H9 (cell line): ENCODE measurements at regions not wholly inside any gene's neighbourhood (a gene's known extent, or its start where the extent isn't known, plus 50 kb on each side); places are given as distances from the start of the nearest gene placed in this dataset.

ENCODE experiments used
- DNase-seq: peaks from one replicate; pipeline ENCODE4 v3.0.0-alpha.2; 2017
- H2AFZ ChIP-seq: one replicate; pipeline ENCODE4 v1.6.1; 2013; ENCODE audit warnings: mild to moderate bottlenecking, low read length, control low read depth, moderate library complexity
- H2AK5ac ChIP-seq: 2 replicates; pipeline ENCODE4 v1.6.1; 2013; ENCODE audit warnings: low read length, control low read depth, mixed read lengths; ENCODE audit not compliant: insufficient read length
- H2BK120ac ChIP-seq: one replicate; pipeline ENCODE4 v1.6.1; 2013; ENCODE audit warnings: low read depth, mild to moderate bottlenecking, low read length, control low read depth, inconsistent platforms; ENCODE audit not compliant: poor library complexity, severe bottlenecking
- H2BK12ac ChIP-seq: 2 replicates; pipeline ENCODE4 v1.6.1; 2013; ENCODE audit warnings: low read length, control low read depth, mixed read lengths, low read depth; ENCODE audit not compliant: insufficient read length
- H2BK15ac ChIP-seq: 2 replicates; pipeline ENCODE4 v1.6.1; 2013; ENCODE audit warnings: low read depth, low read length, control low read depth
- H2BK20ac ChIP-seq: one replicate; pipeline ENCODE4 v1.6.1; 2013; ENCODE audit warnings: low read depth, mild to moderate bottlenecking, low read length, control low read depth, inconsistent platforms; ENCODE audit not compliant: poor library complexity, severe bottlenecking
- H2BK5ac ChIP-seq: 2 replicates; pipeline ENCODE4 v1.6.1; 2013; ENCODE audit warnings: low read length, control low read depth, mixed read lengths; ENCODE audit not compliant: insufficient read length
- H3K14ac ChIP-seq: 2 replicates; pipeline ENCODE4 v1.6.1; 2013; ENCODE audit warnings: low read length, control low read depth; ENCODE audit not compliant: insufficient read depth
- H3K18ac ChIP-seq: 2 replicates; pipeline ENCODE4 v1.6.1; 2013; ENCODE audit warnings: low read depth, mild to moderate bottlenecking, mixed read lengths, low read length, control low read depth; ENCODE audit not compliant: insufficient read length
- H3K23ac ChIP-seq: 2 replicates; pipeline ENCODE4 v1.6.1; 2013; ENCODE audit warnings: low read length, control low read depth, mixed read lengths, low read depth; ENCODE audit not compliant: insufficient read length
- H3K23me2 ChIP-seq: 2 replicates; pipeline ENCODE4 v1.6.1; 2013; ENCODE audit warnings: low read depth, mild to moderate bottlenecking, mixed read lengths, low read length, control low read depth; ENCODE audit not compliant: insufficient read length, poor library complexity, severe bottlenecking
- H3K27ac ChIP-seq: 2 replicates; pipeline ENCODE4 v1.5.1; 2013; ENCODE audit warnings: low read length, control low read depth, mixed read lengths, low read depth; ENCODE audit not compliant: insufficient read length
- H3K27me3 ChIP-seq: 2 replicates; pipeline ENCODE4 v1.6.1; 2013; ENCODE audit warnings: low read length, control low read depth, inconsistent platforms; ENCODE audit not compliant: insufficient read depth
- H3K4ac ChIP-seq: 2 replicates; pipeline ENCODE4 v1.6.1; 2013; ENCODE audit warnings: low read depth, mild to moderate bottlenecking, control low read depth, inconsistent platforms, low read length, moderate library complexity
- H3K4me1 ChIP-seq: 2 replicates; pipeline ENCODE4 v1.6.1; 2013; ENCODE audit warnings: low read length, control low read depth, inconsistent platforms; ENCODE audit not compliant: insufficient read depth
- H3K4me2 ChIP-seq: 2 replicates; pipeline ENCODE4 v1.6.1; 2013; ENCODE audit warnings: low read length, control low read depth, mixed read lengths; ENCODE audit not compliant: insufficient read length, insufficient read depth
- H3K56ac ChIP-seq: 2 replicates; pipeline ENCODE4 v1.6.1; 2013; ENCODE audit warnings: low read depth, mild to moderate bottlenecking, mixed read lengths, low read length, control low read depth; ENCODE audit not compliant: insufficient read length
- H3K79me1 ChIP-seq: 2 replicates; pipeline ENCODE4 v1.6.1; 2013; ENCODE audit warnings: low read depth, mild to moderate bottlenecking, moderate library complexity, low read length, control low read depth, inconsistent platforms; ENCODE audit not compliant: insufficient read depth, poor library complexity, severe bottlenecking
- H3K79me2 ChIP-seq: 2 replicates; pipeline ENCODE4 v1.6.1; 2013; ENCODE audit warnings: low read length, control low read depth, inconsistent platforms; ENCODE audit not compliant: insufficient read depth
- H3K9ac ChIP-seq: 2 replicates; pipeline ENCODE4 v1.6.1; 2013; ENCODE audit warnings: low read length, control low read depth, mixed read lengths; ENCODE audit not compliant: insufficient read length; ENCODE audit errors: extremely low read depth
- H3K9me3 ChIP-seq: one replicate; pipeline ENCODE4 v1.6.1; 2013; ENCODE audit warnings: low read depth, low read length, inconsistent platforms; ENCODE audit not compliant: control insufficient read depth
- H3T11ph ChIP-seq: one replicate; pipeline ENCODE4 v1.6.1; 2013; ENCODE audit warnings: mild to moderate bottlenecking, low read length, control low read depth, inconsistent platforms
- H4K20me1 ChIP-seq: one replicate; pipeline ENCODE4 v1.6.1; 2013; ENCODE audit not compliant: control insufficient read depth, insufficient read length, insufficient read depth
- H4K5ac ChIP-seq: 2 replicates; pipeline ENCODE4 v1.6.1; 2013; ENCODE audit warnings: low read depth, mild to moderate bottlenecking, mixed read lengths, low read length, control low read depth; ENCODE audit not compliant: insufficient read length
- H4K8ac ChIP-seq: replicated peaks from 2 replicates; pipeline ENCODE4 v1.6.1; 2013; ENCODE audit warnings: low read length, control low read depth, mixed read lengths, low read depth; ENCODE audit not compliant: insufficient read length
- H4K91ac ChIP-seq: 2 replicates; pipeline ENCODE4 v1.6.1; 2013; ENCODE audit warnings: low read depth, mild to moderate bottlenecking, moderate library complexity, mixed read lengths, low read length, control low read depth; ENCODE audit not compliant: insufficient read length
- H3K27ac Mint-ChIP-seq, 3 experiments: 2 replicates in 2 of 3; 3 replicates in 1 of 3; pipeline ENCODE4 v1.8.0; 2020 to 2021; ENCODE audit warnings: mixed read lengths in 3 of 3, mild to moderate bottlenecking in 1 of 3, moderate library complexity in 1 of 3
- H3K27me3 Mint-ChIP-seq: 2 replicates; pipeline ENCODE4 v1.8.0; 2021; ENCODE audit warnings: low read depth, mild to moderate bottlenecking, moderate library complexity, mixed read lengths
- H3K36me3 Mint-ChIP-seq, 3 experiments: 2 replicates in 2 of 3; 3 replicates in 1 of 3; pipeline ENCODE4 v1.8.0; 2020 to 2021; ENCODE audit warnings: low read depth in 3 of 3, mixed read lengths in 3 of 3; ENCODE audit not compliant: insufficient read depth in 1 of 3
- H3K4me1 Mint-ChIP-seq, 2 experiments: 2 replicates each; pipeline ENCODE4 v1.8.0; 2020; ENCODE audit warnings: mixed read lengths in 2 of 2
- H3K4me3 Mint-ChIP-seq, 2 experiments: 2 replicates in 1 of 2; 3 replicates in 1 of 2; pipeline ENCODE4 v1.8.0; 2020 to 2021; ENCODE audit warnings: mild to moderate bottlenecking in 2 of 2, mixed read lengths in 2 of 2, moderate library complexity in 1 of 2
- H3K9me3 Mint-ChIP-seq, 2 experiments: 2 replicates in 1 of 2; 3 replicates in 1 of 2; pipeline ENCODE4 v1.8.0; 2020; ENCODE audit warnings: mild to moderate bottlenecking in 2 of 2, mixed read lengths in 2 of 2, moderate library complexity in 1 of 2
- TF ChIP-seq, protein P1 (sequence below): fragments of 200-600 bp; sonication (generic); conservative IDR thresholded peaks from 3 replicates; pipeline ENCODE4 v1.8.0; 2021; ENCODE audit warnings: antibody characterized with exemption, mild to moderate bottlenecking

DNA sequence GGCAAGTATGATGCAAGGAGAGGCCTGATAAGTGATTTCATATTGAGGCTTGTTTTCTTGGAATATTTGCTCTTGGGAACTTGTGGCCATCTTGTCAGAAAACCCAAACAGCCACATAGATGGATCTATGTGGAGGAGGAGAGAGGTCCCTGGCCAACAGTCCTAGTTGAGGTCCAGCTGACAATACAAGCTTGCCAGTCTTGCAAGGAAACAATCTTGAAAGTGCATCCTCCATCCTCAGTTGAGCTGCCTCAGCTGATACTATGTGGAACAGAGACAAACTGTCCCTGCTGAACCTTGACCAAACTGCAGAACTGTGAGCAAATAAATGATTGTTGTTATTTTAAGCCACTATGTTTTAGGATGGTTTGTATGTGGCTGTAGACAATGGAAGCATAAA lies 146.4 kb downstream of the TMX1 start:
- H2BK120ac ChIP-seq, result no peak overlapping the region
- no peaks in the 10 kb centered on the region for H3K4me1 Mint-ChIP-seq
- H3K56ac ChIP-seq, result no peak overlapping the region
- no peaks in the 10 kb centered on the region for H3K23me2 ChIP-seq
- no peak overlapping the region for H2AK5ac ChIP-seq
- H3K27ac Mint-ChIP-seq, result no peak overlapping the region
- H4K8ac ChIP-seq, result no peak overlapping the region
- H2BK5ac ChIP-seq, result no peak overlapping the region
- no peaks in the 10 kb centered on the region for H4K20me1 ChIP-seq
- H3K79me1 ChIP-seq, result no peaks in the 10 kb centered on the region
- H3K4me3 Mint-ChIP-seq, result no peak overlapping the region
- no peaks in the 10 kb centered on the region for H3K36me3 Mint-ChIP-seq
- H2BK20ac ChIP-seq, result no peak overlapping the region
- H3K18ac ChIP-seq, result no peak overlapping the region
- H3K14ac ChIP-seq, result no peak overlapping the region
- H3K9me3 ChIP-seq, result no peaks in the 10 kb centered on the region
- H3K9me3 Mint-ChIP-seq, result no peaks in the 10 kb centered on the region
- no peak overlapping the region for H2BK15ac ChIP-seq
- no peak overlapping the region for H3K4ac ChIP-seq
- TF ChIP-seq, protein P1, sequence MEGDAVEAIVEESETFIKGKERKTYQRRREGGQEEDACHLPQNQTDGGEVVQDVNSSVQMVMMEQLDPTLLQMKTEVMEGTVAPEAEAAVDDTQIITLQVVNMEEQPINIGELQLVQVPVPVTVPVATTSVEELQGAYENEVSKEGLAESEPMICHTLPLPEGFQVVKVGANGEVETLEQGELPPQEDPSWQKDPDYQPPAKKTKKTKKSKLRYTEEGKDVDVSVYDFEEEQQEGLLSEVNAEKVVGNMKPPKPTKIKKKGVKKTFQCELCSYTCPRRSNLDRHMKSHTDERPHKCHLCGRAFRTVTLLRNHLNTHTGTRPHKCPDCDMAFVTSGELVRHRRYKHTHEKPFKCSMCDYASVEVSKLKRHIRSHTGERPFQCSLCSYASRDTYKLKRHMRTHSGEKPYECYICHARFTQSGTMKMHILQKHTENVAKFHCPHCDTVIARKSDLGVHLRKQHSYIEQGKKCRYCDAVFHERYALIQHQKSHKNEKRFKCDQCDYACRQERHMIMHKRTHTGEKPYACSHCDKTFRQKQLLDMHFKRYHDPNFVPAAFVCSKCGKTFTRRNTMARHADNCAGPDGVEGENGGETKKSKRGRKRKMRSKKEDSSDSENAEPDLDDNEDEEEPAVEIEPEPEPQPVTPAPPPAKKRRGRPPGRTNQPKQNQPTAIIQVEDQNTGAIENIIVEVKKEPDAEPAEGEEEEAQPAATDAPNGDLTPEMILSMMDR, result no peak
- H3K27ac ChIP-seq, result no peak overlapping the region
- no peak overlapping the region for H3K9ac ChIP-seq
- no peak overlapping the region for H2AFZ ChIP-seq
- DNase-seq, result no peak
- no peaks in the 10 kb centered on the region for H3K79me2 ChIP-seq
- no peaks in the 10 kb centered on the region for H3K4me1 ChIP-seq
- no peak overlapping the region for H4K91ac ChIP-seq
- no peak overlapping the region for H4K5ac ChIP-seq
- no peak overlapping the region for H2BK12ac ChIP-seq
- H3T11ph ChIP-seq, result no peak overlapping the region
- H3K4me2 ChIP-seq, result no peak overlapping the region
- peaks cover 3% of the 10 kb centered on the region; the same call in 1 of the 2 replicates for H3K27me3 Mint-ChIP-seq
- no peak overlapping the region for H3K23ac ChIP-seq
- H3K27me3 ChIP-seq, result no peaks in the 10 kb centered on the region
